ENCODE measurements at regions not wholly inside any gene's neighbourhood (a gene's known extent, or its start where the extent isn't known, plus 50 kb on each side); places are given as distances from the start of the nearest gene placed in this dataset.

GRCh38 chr2:201966691-201967438, 66.8 kb upstream of the FZD7 start:
- no peak for DNase-seq (ENCODE audit: low read depth)
- TF ChIP-seq, protein P1, sequence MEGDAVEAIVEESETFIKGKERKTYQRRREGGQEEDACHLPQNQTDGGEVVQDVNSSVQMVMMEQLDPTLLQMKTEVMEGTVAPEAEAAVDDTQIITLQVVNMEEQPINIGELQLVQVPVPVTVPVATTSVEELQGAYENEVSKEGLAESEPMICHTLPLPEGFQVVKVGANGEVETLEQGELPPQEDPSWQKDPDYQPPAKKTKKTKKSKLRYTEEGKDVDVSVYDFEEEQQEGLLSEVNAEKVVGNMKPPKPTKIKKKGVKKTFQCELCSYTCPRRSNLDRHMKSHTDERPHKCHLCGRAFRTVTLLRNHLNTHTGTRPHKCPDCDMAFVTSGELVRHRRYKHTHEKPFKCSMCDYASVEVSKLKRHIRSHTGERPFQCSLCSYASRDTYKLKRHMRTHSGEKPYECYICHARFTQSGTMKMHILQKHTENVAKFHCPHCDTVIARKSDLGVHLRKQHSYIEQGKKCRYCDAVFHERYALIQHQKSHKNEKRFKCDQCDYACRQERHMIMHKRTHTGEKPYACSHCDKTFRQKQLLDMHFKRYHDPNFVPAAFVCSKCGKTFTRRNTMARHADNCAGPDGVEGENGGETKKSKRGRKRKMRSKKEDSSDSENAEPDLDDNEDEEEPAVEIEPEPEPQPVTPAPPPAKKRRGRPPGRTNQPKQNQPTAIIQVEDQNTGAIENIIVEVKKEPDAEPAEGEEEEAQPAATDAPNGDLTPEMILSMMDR (IDR thresholded peaks at IDR 0.05; ENCODE audit: low read length, missing control alignments), result no peak
- no peak overlapping the region for H3K4me3 ChIP-seq (replicated peaks; ENCODE audit: low read depth, low read length)

DNA sequence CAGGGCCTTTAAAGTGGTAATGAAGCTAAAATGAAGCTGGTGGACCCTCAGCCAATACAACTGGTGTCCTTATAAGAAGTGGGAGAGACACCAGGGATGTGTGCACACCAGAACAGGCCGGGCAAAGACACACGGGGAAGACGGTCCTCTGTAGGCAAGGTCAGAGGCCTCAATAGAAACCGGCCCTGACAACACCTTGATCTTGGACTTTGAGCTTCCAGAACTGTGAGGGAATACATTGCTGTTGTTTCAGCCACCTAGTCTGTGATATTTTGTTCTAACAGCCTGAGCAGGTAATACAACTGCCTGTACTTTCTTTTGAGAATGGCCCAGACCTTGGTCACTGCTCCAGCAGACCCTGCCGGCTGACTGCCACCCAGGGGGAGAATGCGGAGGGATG, 65.6 kb upstream of the FZD7 start:
- DNase-seq (ENCODE audit: low read depth), result no peak
- H3K4me3 ChIP-seq (replicated peaks; ENCODE audit: low read depth, low read length), result no peak overlapping the region
- TF ChIP-seq, protein P1 (IDR thresholded peaks at IDR 0.05; ENCODE audit: low read length, missing control alignments), result no peak

DNA sequence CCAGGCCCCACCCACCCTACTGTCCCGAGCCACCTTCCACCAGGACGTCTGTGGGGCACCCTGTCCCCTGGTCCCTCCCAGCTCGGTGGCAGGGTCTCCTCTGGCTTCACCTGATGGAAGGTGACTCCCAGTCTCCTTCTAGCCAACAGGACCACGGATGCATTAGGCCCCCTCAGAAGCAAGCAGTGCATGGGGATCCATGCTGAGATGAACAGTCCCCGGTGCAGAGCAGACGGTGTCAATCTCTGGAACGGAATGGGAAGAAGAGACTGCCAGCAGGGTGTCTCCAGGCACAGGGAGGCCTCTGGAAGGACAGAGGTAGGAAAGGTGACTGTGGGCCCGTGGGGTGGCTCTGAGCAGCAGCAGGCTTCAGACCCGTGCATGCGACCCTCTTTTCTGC, 65.2 kb upstream of the FZD7 start:
- H3K4me3 ChIP-seq (replicated peaks; ENCODE audit: low read depth, low read length), result no peak overlapping the region
- no peak for DNase-seq (ENCODE audit: low read depth)
- TF ChIP-seq, protein P1 (IDR thresholded peaks at IDR 0.05; ENCODE audit: low read length, missing control alignments), result no peak

DNA sequence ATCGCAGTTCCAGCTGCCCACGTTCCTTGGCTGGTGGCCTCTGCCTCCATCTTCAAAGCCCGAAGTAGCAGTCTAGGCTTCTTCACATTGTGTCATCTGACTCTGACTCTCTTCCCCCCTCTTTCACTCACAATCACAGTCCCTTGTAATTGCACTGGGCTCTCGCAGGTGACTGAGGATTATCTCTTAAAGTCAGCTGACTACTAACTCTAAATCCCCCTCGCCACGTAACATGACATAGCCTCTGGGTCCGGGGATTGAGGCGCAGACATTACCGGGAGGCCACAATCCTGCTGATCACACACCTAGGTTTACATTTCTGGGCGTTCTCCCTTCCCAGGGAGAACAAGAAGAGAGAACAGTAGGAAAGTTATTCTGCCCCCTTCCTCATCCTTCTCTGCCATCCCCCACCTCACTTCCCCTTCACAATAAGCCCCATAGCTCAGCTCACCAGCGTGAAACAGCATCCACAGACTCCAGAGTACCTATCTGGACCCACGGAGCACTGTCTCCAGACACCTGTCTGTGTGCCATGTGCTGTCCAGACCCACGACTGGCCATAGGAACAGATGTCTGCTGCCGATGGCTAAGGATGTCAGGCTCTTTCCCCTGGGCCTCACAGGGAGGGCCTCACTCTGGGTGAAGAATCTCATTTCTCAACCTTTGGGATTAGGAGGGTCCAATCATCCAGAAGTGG, 64.3 kb upstream of the FZD7 start:
- H3K4me3 ChIP-seq (replicated peaks; ENCODE audit: low read depth, low read length), result no peak overlapping the region
- TF ChIP-seq, protein P1 (IDR thresholded peaks at IDR 0.05; ENCODE audit: low read length, missing control alignments), result no peak
- no peak for DNase-seq (ENCODE audit: low read depth)

GRCh38 chr2:201969938-201970785, 63.5 kb upstream of the FZD7 start:
- TF ChIP-seq, protein P1 (IDR thresholded peaks at IDR 0.05; ENCODE audit: low read length, missing control alignments), result no peak
- DNase-seq (ENCODE audit: low read depth), result peak; percentile 37
- H3K4me3 ChIP-seq (replicated peaks; ENCODE audit: low read depth, low read length), result no peak overlapping the region

DNA sequence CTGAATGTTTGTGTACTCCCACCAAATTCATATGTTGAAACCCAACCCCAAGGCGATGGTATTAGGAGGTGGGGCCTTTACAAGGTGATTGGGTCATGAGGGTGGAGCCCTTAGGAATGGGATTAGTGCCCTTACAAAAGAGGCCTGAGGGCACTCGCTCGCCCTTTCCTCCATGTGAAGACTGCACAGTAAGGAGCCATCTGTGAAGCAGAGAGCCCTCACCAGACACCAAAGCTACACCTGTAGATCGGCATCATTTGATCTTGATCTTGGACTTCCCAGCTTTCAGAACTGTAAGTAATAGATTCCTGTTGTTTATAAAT, 62.9 kb upstream of the FZD7 start:
- DNase-seq (ENCODE audit: low read depth), result no peak
- no peak overlapping the region for H3K4me3 ChIP-seq (replicated peaks; ENCODE audit: low read depth, low read length)
- TF ChIP-seq, protein P1 (IDR thresholded peaks at IDR 0.05; ENCODE audit: low read length, missing control alignments), result no peak

All from fibroblast of pulmonary artery (primary cell).